Left lung (tissue), 4 donors: ENCODE measurements at regions not wholly inside any gene's neighbourhood (a gene's known extent, or its start where the extent isn't known, plus 50 kb on each side); places are given as distances from the start of the nearest gene placed in this dataset.
"Not testable (repeated sequence)": the region's sequence is repeated elsewhere in the genome, so short reads cannot be mapped to it uniquely, and the experiment has no call there.

Source experiments
- ATAC-seq: fragments of 200-7000 bp; cut with Tn5 transposase; one replicate; pipeline ENCODE4 v1.9.1; 2020; ENCODE audit warnings: moderate library complexity
- DNase-seq, 4 donors: peaks; one replicate each; pipeline ENCODE4 v3.0.0-alpha.2; 2013 to 2020
- H3K27ac ChIP-seq, 2 donors: fragments of 200-600 bp; sonication (generic) in 1 of 2; one replicate each; pipeline versions ENCODE4 v1.5.0 to v1.8.0; 2020 to 2021
- H3K27me3 ChIP-seq, 2 donors: fragments of 200-600 bp; sonication (generic) in 1 of 2; one replicate each; pipeline versions ENCODE4 v1.5.0 to v1.8.0; 2020 to 2021
- H3K36me3 ChIP-seq, 2 donors: fragments of 200-600 bp; sonication (generic) in 1 of 2; one replicate each; pipeline versions ENCODE4 v1.5.0 to v1.8.0; 2020 to 2021
- H3K4me1 ChIP-seq, 2 donors: fragments of 200-600 bp; one replicate each; pipeline ENCODE4 v1.8.0; 2021
- H3K4me3 ChIP-seq, 2 donors: fragments of 200-600 bp; sonication (generic) in 1 of 2; one replicate each; pipeline versions ENCODE4 v1.5.0 to v1.8.0; 2020 to 2021; ENCODE audit warnings: mild to moderate bottlenecking in 1 of 2
- H3K9me3 ChIP-seq, 2 donors: fragments of 200-600 bp; sonication (generic) in 1 of 2; one replicate each; pipeline versions ENCODE4 v1.5.0 to v1.8.0; 2020 to 2021
- CTCF ChIP-seq, 2 donors: fragments of 200-600 bp; sonication (generic) in 1 of 2; IDR thresholded peaks; one replicate each; pipeline versions ENCODE4 v1.5.0 to v1.8.0; 2021; ENCODE audit warnings: antibody characterized with exemption in 2 of 2
- intact Hi-C, 2 donors: fragments of 100-400 bp; cut with DNase I; formaldehyde crosslinking; loops; one replicate each; pipeline versions ENCODE4 v1.11.2 to v1.14.2; 2022
- donor health status: DM: no; HTN: yes; CAD: no.
- donor health status: DM: no; HTN: no; CAD: no.

GRCh38 chr1:47598357-47598756 is 160.5 kb downstream of the FOXD2 start:
- Histone ChIP-seq H3K4me3 (no peak overlapping the region), H3K4me1 (peaks cover 0 to under 1% of the 10 kb centered on the region in 2 donors), H3K27me3 (peaks cover under 1 to 14% of the 10 kb centered on the region in 2 donors), H3K36me3 (no peaks in the 10 kb centered on the region), H3K9me3 (peaks cover 0 to 33% of the 10 kb centered on the region in 2 donors), H3K27ac (no peak overlapping the region)
- ATAC-seq (no peak), DNase-seq (peak in 1 of 4 donors; percentile 54)
- intact Hi-C loops = no loop called here
- TF ChIP-seq CTCF (IDR thresholded peaks at IDR 0.05) = no peak

- DNase-seq = no peak
- H3K4me3 ChIP-seq = no peak overlapping the region
- ATAC-seq = no peak
- no peak for TF ChIP-seq CTCF (IDR thresholded peaks at IDR 0.05)
- no peak overlapping the region for H3K27ac ChIP-seq
- no peaks in the 10 kb centered on the region for H3K36me3 ChIP-seq
- no peaks in the 10 kb centered on the region for H3K27me3 ChIP-seq
- no peaks in the 10 kb centered on the region for H3K4me1 ChIP-seq
- H3K9me3 ChIP-seq = peaks cover 0 to 33% of the 10 kb centered on the region in 2 donors
- intact Hi-C loops = no loop called here
Observed at GRCh38 chr1:47599777-47600176, 161.9 kb downstream of the FOXD2 start.

- H3K27ac ChIP-seq, H3K36me3 ChIP-seq, ATAC-seq, H3K4me1 ChIP-seq, H3K4me3 ChIP-seq, intact Hi-C loops, H3K27me3 ChIP-seq: not testable (repeated sequence)
- H3K9me3 ChIP-seq = peaks cover 0 to 35% of the 10 kb centered on the region in 2 donors
- DNase-seq = peak in 1 of 4 donors; percentile 39
Observed at GRCh38 chr1:47602491-47602890, 164.6 kb downstream of the FOXD2 start.

GRCh38 chr1:47604869-47605268 is 167.0 kb downstream of the FOXD2 start:
- H3K27me3 ChIP-seq, DNase-seq, H3K36me3 ChIP-seq, ATAC-seq, H3K4me3 ChIP-seq, H3K27ac ChIP-seq, intact Hi-C loops, H3K4me1 ChIP-seq: not testable (repeated sequence)
- H3K9me3 ChIP-seq = peaks cover 0 to 36% of the 10 kb centered on the region in 2 donors

GRCh38 chr1:47608296-47608875 is 170.5 kb downstream of the FOXD2 start:
- no peak overlapping the region for H3K27ac ChIP-seq
- H3K4me1 ChIP-seq = no peaks in the 10 kb centered on the region
- H3K4me3 ChIP-seq = no peak overlapping the region
- H3K36me3 ChIP-seq = no peaks in the 10 kb centered on the region
- no peak for ATAC-seq
- no peak for DNase-seq
- TF ChIP-seq CTCF (IDR thresholded peaks at IDR 0.05) = no peak
- no peaks in the 10 kb centered on the region for H3K27me3 ChIP-seq
- H3K9me3 ChIP-seq = peaks cover 0 to 13% of the 10 kb centered on the region in 2 donors
- intact Hi-C loops = no loop called here

- Histone ChIP-seq H3K9me3 (peaks cover 0 to 11% of the 10 kb centered on the region in 2 donors), H3K4me1 (no peaks in the 10 kb centered on the region), H3K27ac (no peak overlapping the region), H3K4me3 (no peak overlapping the region), H3K36me3 (no peaks in the 10 kb centered on the region), H3K27me3 (no peaks in the 10 kb centered on the region)
- TF ChIP-seq CTCF (IDR thresholded peaks at IDR 0.05) = no peak
- DNase-seq (no peak), ATAC-seq (no peak)
- intact Hi-C loops = no loop called here
Observed at GRCh38 chr1:47611992-47612391, 174.1 kb downstream of the FOXD2 start.
